ENCODE measurements at regions not wholly inside any gene's neighbourhood (a gene's known extent, or its start where the extent isn't known, plus 50 kb on each side); places are given as distances from the start of the nearest gene placed in this dataset.

GRCh38 chr6:90689172-90689571 is 102.3 kb upstream of the MAP3K7 start:
- Mint-ChIP-seq H3K27ac (no peak overlapping the region), H3K4me3 (no peak overlapping the region), H3K36me3 (ENCODE audit: low read depth) (no peaks in the 10 kb centered on the region), H3K27me3 (peaks cover 13% of the 10 kb centered on the region), H3K9me3 (no peaks in the 10 kb centered on the region), H3K4me1 (ENCODE audit: low read depth) (no peaks in the 10 kb centered on the region)
- no peak for DNase-seq
- no peak for ATAC-seq
- POLR2A ChIA-PET: no interaction called here
- CTCF ChIA-PET: no interaction called here
- TF ChIP-seq CTCF (IDR thresholded peaks at IDR 0.05): no peak
- intact Hi-C loops (cut with micrococcal nuclease): no loop called here

GRCh38 chr6:90687775-90688380 is 101.0 kb upstream of the MAP3K7 start:
- H3K36me3 Mint-ChIP-seq (ENCODE audit: low read depth): no peaks in the 10 kb centered on the region
- H3K4me1 Mint-ChIP-seq (ENCODE audit: low read depth): no peaks in the 10 kb centered on the region
- ChIA-PET POLR2A (no interaction called here), CTCF (interaction anchor here (0.8 kb wide), 1 partner anchor 8 kb away, joined by 3 read pairs; no protein-coding TSS in a partner anchor)
- no peaks in the 10 kb centered on the region for H3K9me3 Mint-ChIP-seq
- intact Hi-C loops (cut with micrococcal nuclease): no loop called here
- TF ChIP-seq CTCF (IDR thresholded peaks at IDR 0.05): no peak
- ATAC-seq (no peak), DNase-seq (no peak)
- H3K4me3 Mint-ChIP-seq: no peak overlapping the region
- no peak overlapping the region for H3K27ac Mint-ChIP-seq
- H3K27me3 Mint-ChIP-seq: peaks cover 12% of the 10 kb centered on the region

- CTCF ChIA-PET: no interaction called here
- intact Hi-C loops (cut with micrococcal nuclease): no loop called here
These were observed 95.0 kb upstream of the MAP3K7 start for GRCh38 chr6:90681863-90682262.

GRCh38 chr6:90678049-90678779 is 91.3 kb upstream of the MAP3K7 start:
- no peak overlapping the region for H3K4me3 Mint-ChIP-seq
- H3K27ac Mint-ChIP-seq: no peak overlapping the region
- H3K27me3 Mint-ChIP-seq: peaks cover 14% of the 10 kb centered on the region
- TF ChIP-seq CTCF (IDR thresholded peaks at IDR 0.05): no peak
- no peak for ATAC-seq
- ChIA-PET POLR2A (no interaction called here), CTCF (no interaction called here)
- H3K4me1 Mint-ChIP-seq (ENCODE audit: low read depth): no peaks in the 10 kb centered on the region
- intact Hi-C loops (cut with micrococcal nuclease): no loop called here
- no peak for DNase-seq
- H3K36me3 Mint-ChIP-seq (ENCODE audit: low read depth): no peaks in the 10 kb centered on the region
- H3K9me3 Mint-ChIP-seq: no peaks in the 10 kb centered on the region

More at GRCh38 chr6:90681863-90682262, 95.0 kb upstream of the MAP3K7 start:
- ATAC-seq (no peak), DNase-seq (no peak)
- H3K36me3 Mint-ChIP-seq (ENCODE audit: low read depth): no peaks in the 10 kb centered on the region
- POLR2A ChIA-PET: no interaction called here
- H3K27me3 Mint-ChIP-seq: peaks cover 18% of the 10 kb centered on the region
- no peak overlapping the region for H3K27ac Mint-ChIP-seq
- TF ChIP-seq CTCF (IDR thresholded peaks at IDR 0.05): no peak
- no peaks in the 10 kb centered on the region for H3K4me1 Mint-ChIP-seq (ENCODE audit: low read depth)
- no peak overlapping the region for H3K4me3 Mint-ChIP-seq
- no peaks in the 10 kb centered on the region for H3K9me3 Mint-ChIP-seq

- CTCF ChIA-PET: no interaction called here
- Mint-ChIP-seq H3K4me3 (no peak overlapping the region), H3K27ac (no peak overlapping the region), H3K4me1 (ENCODE audit: low read depth) (no peaks in the 10 kb centered on the region), H3K9me3 (no peaks in the 10 kb centered on the region), H3K27me3 (peaks cover 13% of the 10 kb centered on the region), H3K36me3 (ENCODE audit: low read depth) (no peaks in the 10 kb centered on the region)
- POLR2A ChIA-PET: no interaction called here
- no peak for ATAC-seq
- intact Hi-C loops (cut with micrococcal nuclease): no loop called here
- no peak for TF ChIP-seq CTCF (IDR thresholded peaks at IDR 0.05)
- no peak for DNase-seq
These were observed 90.6 kb upstream of the MAP3K7 start for GRCh38 chr6:90677440-90677839.

Data from activated CD8-positive, alpha-beta T cell treated with anti-CD3 and anti-CD28 coated beads for 36 hours (primary cell).